ENCODE measurements at regions not wholly inside any gene's neighbourhood (a gene's known extent, or its start where the extent isn't known, plus 50 kb on each side); places are given as distances from the start of the nearest gene placed in this dataset.

DNA sequence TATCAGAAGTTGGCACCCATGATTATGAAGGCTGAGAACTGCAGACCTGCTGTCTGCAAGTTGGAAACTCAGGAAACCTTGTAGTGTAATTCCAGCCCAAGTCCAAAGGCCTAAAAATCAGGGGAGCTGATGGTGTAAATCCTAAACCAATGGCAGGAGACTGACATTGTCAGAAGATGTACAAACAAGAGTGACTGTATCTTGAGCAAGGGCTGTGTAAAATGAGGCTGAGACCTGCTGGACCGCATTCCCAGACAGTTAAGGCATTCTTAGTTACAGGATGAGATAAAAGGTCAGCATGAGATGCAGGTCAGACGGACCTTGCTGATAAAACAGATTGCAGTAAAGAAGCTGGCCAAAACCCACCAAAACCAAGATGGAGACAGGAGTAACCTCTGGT, 147.7 kb downstream of the COG6 start:
- no peak for DNase-seq (ENCODE audit: low read depth)

- DNase-seq (ENCODE audit: low read depth) = no peak
These were observed 148.4 kb downstream of the COG6 start for GRCh38 chr13:39803851-39804250.

GRCh38 chr13:39804332-39805210, 149.1 kb downstream of the COG6 start:
- no peak for DNase-seq (ENCODE audit: low read depth)

GRCh38 chr13:39809466-39809865, 154.0 kb downstream of the COG6 start:
- DNase-seq (ENCODE audit: low read depth) = no peak

DNA sequence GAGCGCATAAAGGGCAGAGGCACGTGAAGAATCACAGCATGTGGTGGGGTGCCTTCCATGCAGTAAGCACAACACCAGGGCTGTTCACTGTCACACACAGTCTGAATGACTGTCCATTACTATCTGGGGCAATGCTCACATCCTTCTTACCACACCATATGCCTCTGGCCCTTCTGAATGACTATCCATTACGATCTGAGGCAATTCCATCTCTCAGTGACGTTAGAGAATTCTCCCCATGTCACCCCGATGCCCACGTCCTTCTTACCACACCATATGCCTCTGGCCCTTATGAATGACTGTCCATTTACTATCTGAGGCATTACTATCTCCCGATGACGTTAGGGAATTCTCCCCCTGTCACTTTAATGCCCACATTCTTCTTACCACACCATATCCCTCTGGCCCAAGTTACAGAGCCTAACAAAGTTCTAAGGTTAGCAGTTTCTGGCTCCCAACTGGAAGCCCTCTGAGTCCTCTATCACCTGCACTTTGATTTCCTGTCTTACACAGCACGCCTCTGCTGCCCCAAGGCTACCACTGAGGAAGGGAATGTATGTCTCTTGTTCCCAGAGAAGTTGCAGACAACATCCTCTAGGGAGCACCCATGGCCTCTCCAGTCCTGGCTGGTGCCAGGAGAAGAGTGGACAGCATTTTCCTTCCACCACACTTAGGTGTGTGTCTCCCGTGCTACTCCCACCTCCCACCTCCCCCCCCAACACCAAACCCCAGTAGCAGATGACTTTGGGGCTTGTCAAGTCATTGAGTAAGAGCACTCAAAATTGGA, 154.8 kb downstream of the COG6 start:
- DNase-seq (ENCODE audit: low read depth) = peak; percentile 21

DNA sequence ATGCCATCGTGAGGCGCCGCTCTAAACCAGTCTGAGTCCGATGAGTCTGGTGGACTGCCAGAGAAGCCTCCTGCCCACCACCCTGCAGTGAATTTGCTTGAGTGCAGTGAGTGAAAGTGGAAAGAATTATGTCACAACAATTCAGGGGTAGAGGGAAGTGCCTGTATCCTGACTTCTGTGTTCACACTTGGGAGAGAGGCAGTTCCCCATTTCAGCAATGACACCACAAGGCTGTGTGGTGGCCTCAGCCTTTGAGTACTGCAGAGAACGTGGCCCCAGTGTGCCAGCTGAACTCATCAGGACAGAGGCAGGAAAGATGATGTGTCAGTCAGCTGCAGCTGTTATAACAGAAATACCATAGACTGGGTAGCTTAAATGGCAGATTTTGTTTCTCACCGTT, 155.6 kb downstream of the COG6 start:
- DNase-seq (ENCODE audit: low read depth) = no peak

- DNase-seq (ENCODE audit: low read depth) = no peak
These were observed 156.2 kb downstream of the COG6 start for GRCh38 chr13:39811696-39812095.

GRCh38 chr13:39815345-39816111, 160.1 kb downstream of the COG6 start:
- no peak for DNase-seq (ENCODE audit: low read depth)

- DNase-seq (ENCODE audit: low read depth) = peak; percentile 65
These were observed 161.5 kb downstream of the COG6 start for GRCh38 chr13:39816936-39817335.

DNA sequence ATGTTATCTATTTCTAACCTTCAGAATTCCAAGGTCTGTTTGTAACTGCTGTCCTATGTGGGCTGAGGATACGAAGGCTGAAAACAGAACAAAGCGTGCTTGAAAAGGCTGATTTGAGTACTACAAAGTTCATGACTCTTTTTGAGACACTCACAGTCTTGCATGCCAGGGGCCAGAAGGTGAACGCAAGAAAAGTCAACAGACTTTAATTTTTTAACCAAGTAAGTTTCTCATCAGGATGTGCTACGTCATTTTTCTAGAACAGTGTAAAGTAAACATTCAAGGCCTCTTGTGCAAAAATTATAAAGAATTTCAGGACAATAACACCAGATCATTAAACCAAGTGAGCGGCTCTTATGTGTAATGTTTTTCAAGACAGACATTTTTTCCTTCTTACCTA, 163.5 kb downstream of the COG6 start:
- DNase-seq (ENCODE audit: low read depth) = peak; percentile 67

DNA sequence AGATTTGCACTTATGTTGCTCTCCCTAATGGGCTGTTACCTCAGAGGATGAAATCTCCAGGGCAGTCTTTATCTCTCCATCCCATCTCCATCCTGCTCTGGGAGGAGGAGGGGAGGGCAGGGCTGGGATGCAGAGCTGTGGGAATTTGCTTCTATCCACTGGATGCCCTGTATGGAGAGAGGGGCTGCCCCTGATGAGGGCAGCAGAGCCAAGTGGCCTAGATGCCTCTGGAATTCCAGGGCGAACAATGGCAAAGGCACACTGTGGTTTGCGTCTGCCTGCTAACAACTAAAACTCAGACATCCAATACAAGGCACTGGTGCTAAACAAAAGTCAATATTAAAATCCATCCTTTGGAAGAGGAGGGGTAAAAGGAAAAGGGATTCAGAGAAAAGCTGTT, 165.1 kb downstream of the COG6 start:
- DNase-seq (ENCODE audit: low read depth) = no peak

DNA sequence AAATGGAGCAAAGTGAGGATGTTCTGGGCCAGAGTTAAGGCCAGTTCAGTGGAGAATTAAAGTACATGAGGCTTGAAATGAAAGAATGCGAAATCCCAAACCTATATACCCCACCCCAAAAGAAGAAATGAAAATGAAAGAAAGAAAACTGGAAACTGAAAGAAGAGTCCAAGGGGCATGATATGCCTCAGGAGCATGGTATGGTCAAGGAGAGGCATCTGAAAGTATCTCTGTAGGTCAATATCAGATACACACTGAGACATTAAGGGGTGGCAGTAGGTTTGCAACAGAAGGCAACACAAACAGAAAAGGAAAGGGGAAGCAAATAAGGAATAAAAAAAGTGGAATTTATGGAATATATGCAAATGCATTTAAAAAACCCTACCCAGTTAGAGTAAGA, 166.5 kb downstream of the COG6 start:
- DNase-seq (ENCODE audit: low read depth) = no peak

GRCh38 chr13:39822437-39822836, 167.0 kb downstream of the COG6 start:
- no peak for DNase-seq (ENCODE audit: low read depth)

GRCh38 chr13:39823063-39823713, 167.7 kb downstream of the COG6 start:
- DNase-seq (ENCODE audit: low read depth) = no peak

DNA sequence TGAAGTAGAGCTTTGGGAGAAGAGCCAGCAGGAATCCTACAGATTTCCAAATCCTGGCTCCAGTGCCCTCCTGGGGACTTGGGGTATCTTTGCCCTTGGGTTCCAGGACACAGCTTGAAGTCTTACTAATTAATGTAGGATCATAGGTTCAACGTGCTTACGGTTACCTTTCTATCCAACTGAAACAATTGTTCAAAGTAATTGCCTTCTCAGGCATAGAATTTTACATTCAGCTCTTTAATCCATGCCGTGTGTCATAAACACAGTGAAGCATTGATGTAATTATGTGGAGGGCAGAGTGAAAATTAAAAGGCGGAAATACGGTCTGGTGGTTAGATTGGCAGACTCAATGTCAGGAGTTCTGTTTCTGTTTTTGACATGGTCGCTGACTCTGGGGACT, 170.4 kb downstream of the COG6 start:
- no peak for DNase-seq (ENCODE audit: low read depth)

DNA sequence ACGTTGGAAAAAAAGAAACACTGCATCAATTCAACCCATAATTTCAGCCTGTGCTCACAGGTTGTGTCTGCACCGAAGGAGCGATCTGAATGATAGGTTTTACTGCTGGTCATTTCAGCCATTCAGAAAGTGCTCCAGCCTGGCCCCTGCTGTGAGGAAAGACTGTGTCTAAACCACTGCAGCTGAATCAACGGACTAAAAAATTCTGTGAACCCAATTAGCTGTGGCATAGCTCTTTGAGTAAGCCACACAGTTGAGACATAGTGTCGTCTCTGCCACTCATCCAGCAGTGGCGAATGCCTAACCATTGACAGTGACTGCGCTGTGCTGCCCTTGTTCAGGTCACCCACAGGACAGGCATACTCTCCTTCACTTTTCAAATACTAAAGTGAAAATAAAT, 179.8 kb downstream of the COG6 start:
- peak; percentile 31 for DNase-seq (ENCODE audit: low read depth)

DNA sequence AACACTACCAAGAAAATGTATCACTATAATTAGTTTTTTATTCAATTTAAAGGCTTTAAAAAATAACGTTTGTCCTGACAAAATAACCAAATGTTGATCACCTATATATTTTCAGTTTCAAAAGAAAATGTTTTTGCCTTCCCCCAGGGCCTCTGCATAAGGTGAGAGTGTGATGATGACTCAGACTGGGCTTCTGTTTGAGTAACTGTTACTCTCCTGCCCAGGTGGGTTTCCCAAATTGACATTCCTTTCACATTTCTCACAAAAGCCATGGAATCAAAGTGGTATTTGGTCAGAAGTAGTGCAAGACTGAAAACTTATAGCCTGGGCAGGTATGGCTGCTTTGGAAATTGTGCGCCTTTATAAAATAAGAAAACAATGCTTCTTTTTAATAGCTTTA, 180.6 kb downstream of the COG6 start:
- peak; percentile 36 for DNase-seq (ENCODE audit: low read depth)

GRCh38 chr13:39837866-39838265, 182.4 kb downstream of the COG6 start:
- peak; percentile 37 for DNase-seq (ENCODE audit: low read depth)

DNA sequence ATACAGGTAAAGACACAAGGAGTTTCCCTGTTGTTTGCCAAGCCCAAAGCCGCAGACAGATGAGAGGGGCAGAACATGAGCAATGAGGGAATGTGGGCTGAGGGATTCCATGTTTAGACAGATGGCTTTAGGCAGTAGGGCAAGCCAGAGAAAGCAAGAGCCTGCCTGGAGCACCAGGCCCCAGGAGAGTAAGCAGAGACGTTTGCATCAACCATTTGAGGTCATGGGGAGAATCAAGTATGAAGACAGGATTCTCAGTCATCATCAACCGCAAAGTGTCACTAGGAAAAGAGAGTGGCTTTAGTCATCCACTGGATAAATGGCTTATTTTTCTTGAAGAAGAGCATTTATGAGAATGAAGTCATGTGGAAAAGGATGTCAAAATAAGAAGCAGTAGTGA, 184.7 kb downstream of the COG6 start:
- peak; percentile 80 for DNase-seq (ENCODE audit: low read depth)

- no peak for DNase-seq (ENCODE audit: low read depth)
These were observed 191.9 kb downstream of the COG6 start for GRCh38 chr13:39847336-39847735.

DNA sequence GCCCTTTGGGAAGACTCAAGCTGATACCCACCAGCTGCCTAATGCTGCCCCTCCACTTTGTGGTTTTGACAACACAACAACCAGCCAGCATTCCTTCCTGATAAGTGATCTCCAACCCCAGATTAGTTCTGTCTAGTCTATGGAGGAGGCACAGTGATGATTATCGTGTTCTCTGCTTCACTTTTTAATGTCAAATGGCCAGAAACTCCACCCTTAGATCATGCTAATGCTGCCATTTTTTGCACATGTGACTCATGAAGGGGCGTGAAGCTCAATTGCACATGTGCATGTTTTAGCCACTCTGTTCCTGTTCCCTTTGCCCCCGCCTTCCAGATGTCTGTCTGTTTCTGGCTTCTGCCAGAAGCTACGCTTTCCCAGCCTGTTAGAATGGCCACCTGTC, 199.8 kb downstream of the COG6 start:
- peak; percentile 29 for DNase-seq (ENCODE audit: low read depth)

- DNase-seq (ENCODE audit: low read depth) = no peak
These were observed 201.3 kb downstream of the COG6 start for GRCh38 chr13:39856714-39857113.
